Stomach (tissue), 4 donors: ENCODE measurements at regions not wholly inside any gene's neighbourhood (a gene's known extent, or its start where the extent isn't known, plus 50 kb on each side); places are given as distances from the start of the nearest gene placed in this dataset.

Source experiments
- CTCF ChIP-seq, 7 experiments: fragments of 450-650 bp in 4 of 7; fragments of 200-600 bp in 3 of 7; sonication (generic) in 3 of 7; IDR thresholded peaks; one replicate each; pipeline ENCODE4 v1.5.1; 2016 to 2019; ENCODE audit warnings: antibody characterized with exemption in 7 of 7, control low read depth in 2 of 7, mild to moderate bottlenecking in 1 of 7
- EP300 ChIP-seq: sonication (generic); formaldehyde crosslinking; IDR thresholded peaks from one replicate; pipeline ENCODE4 v1.6.1; 2017; ENCODE audit warnings: antibody characterized with exemption
- POLR2AphosphoS5 ChIP-seq, 3 donors: sonication (generic); formaldehyde crosslinking; IDR thresholded peaks; one replicate each; pipeline ENCODE4 v1.6.1; 2016; ENCODE audit warnings: antibody characterized with exemption in 3 of 3

GRCh38 chr13:74258961-74259360 is 124.8 kb upstream of the KLF12 start:
- TF ChIP-seq CTCF (IDR thresholded peaks at IDR 0.05), result no peak
- no peak for TF ChIP-seq POLR2AphosphoS5 (IDR thresholded peaks at IDR 0.05)
- TF ChIP-seq EP300, result no peak
